HL-60 (cell line): ENCODE measurements at regions not wholly inside any gene's neighbourhood (a gene's known extent, or its start where the extent isn't known, plus 50 kb on each side); places are given as distances from the start of the nearest gene placed in this dataset.

Experiments
- DNase-seq, 2 experiments: peaks; one replicate each; pipeline ENCODE4 v3.0.0-alpha.2; 2010 to 2020; ENCODE audit warnings: low read depth in 1 of 2, low spot score in 1 of 2
- H3K27ac ChIP-seq: fragments of 250-450 bp; sonication (Bioruptor Pico); replicated peaks from 2 replicates; pipeline ENCODE4 v1.5.1; 2020; ENCODE audit warnings: mild to moderate bottlenecking, moderate library complexity
- H3K27me3 ChIP-seq: fragments of 250-450 bp; sonication (Bioruptor Pico); 2 replicates; pipeline ENCODE4 v1.5.1; 2021; ENCODE audit warnings: mild to moderate bottlenecking, moderate library complexity; ENCODE audit not compliant: insufficient read depth, poor library complexity, severe bottlenecking
- H3K4me3 ChIP-seq: replicated peaks from 2 replicates; pipeline ENCODE4 v1.5.1; 2011; ENCODE audit warnings: mild to moderate bottlenecking, control low read depth, low read length; ENCODE audit not compliant: insufficient read depth
- CTCF ChIP-seq: IDR thresholded peaks from one replicate; pipeline ENCODE4 v1.5.1; 2011; ENCODE audit warnings: low read length, control low read depth, inconsistent platforms; ENCODE audit not compliant: insufficient read depth
- GABPA ChIP-seq: IDR thresholded peaks from 2 replicates; pipeline ENCODE4 v1.6.1; 2012; ENCODE audit warnings: low read depth
- POLR2AphosphoS5 ChIP-seq: IDR thresholded peaks from 2 replicates; pipeline ENCODE4 v1.6.1; 2012; ENCODE audit warnings: low read depth
- REST ChIP-seq: IDR thresholded peaks from 2 replicates; pipeline ENCODE4 v1.6.1; 2012; ENCODE audit warnings: low read depth; ENCODE audit not compliant: insufficient replicate concordance
- SPI1 ChIP-seq: IDR thresholded peaks from 2 replicates; pipeline ENCODE4 v1.6.1; 2012; ENCODE audit warnings: low read depth, mild to moderate bottlenecking, borderline replicate concordance

GRCh38 chr2:204126705-204127104, 190.1 kb downstream of the ICOS start:
- Histone ChIP-seq H3K4me3 (no peak overlapping the region), H3K27ac (no peak overlapping the region), H3K27me3 (peaks cover 3% of the 10 kb centered on the region)
- DNase-seq = no peak
- TF ChIP-seq GABPA = no peak
- no peak for TF ChIP-seq REST
- TF ChIP-seq SPI1 = no peak
- no peak for TF ChIP-seq CTCF
- TF ChIP-seq POLR2AphosphoS5 = no peak

GRCh38 chr2:204127238-204127637, 190.7 kb downstream of the ICOS start:
- Histone ChIP-seq H3K4me3 (no peak overlapping the region), H3K27ac (no peak overlapping the region), H3K27me3 (peaks cover 3% of the 10 kb centered on the region)
- DNase-seq = no peak
- TF ChIP-seq CTCF = no peak
- peak; percentile 88 for TF ChIP-seq REST
- no peak for TF ChIP-seq SPI1
- TF ChIP-seq GABPA = no peak
- TF ChIP-seq POLR2AphosphoS5 = no peak

- no peak for TF ChIP-seq SPI1
- TF ChIP-seq GABPA = no peak
- no peak for TF ChIP-seq POLR2AphosphoS5
- TF ChIP-seq REST = no peak
- no peak for TF ChIP-seq CTCF
- no peak overlapping the region for H3K4me3 ChIP-seq
- no peak overlapping the region for H3K27ac ChIP-seq
- H3K27me3 ChIP-seq = no peaks in the 10 kb centered on the region
- no peak for DNase-seq
These were observed 193.2 kb downstream of the ICOS start for GRCh38 chr2:204129591-204130294.
